ENCODE measurements at regions not wholly inside any gene's neighbourhood (a gene's known extent, or its start where the extent isn't known, plus 50 kb on each side); places are given as distances from the start of the nearest gene placed in this dataset.

GRCh38 chrX:124863303-124863702, 456.4 kb upstream of the TEX13C start:
- no peak for TF ChIP-seq CTCF (IDR thresholded peaks at IDR 0.05)
- no peak for TF ChIP-seq POLR2A (IDR thresholded peaks at IDR 0.05)
- 56 to 97% methylated on average over 4 to 5 of the region's 5 CpGs for WGBS, 2 donors
- H3K4me3 ChIP-seq (ENCODE audit: low read depth, poor library complexity, severe bottlenecking), result no peak overlapping the region
- no peak for DNase-seq (ENCODE audit: low spot score in 2 of 2)
- intact Hi-C loops (cut with DNase I; ENCODE audit: low total_unique reads), result no loop called here

- intact Hi-C loops (cut with DNase I; ENCODE audit: low total_unique reads), result no loop called here
- WGBS, 2 donors, result 42 to 80% methylated on average over 1 of the region's 1 CpG
- DNase-seq (ENCODE audit: low spot score in 2 of 2), result no peak
- no peak overlapping the region for H3K4me3 ChIP-seq (ENCODE audit: low read depth, poor library complexity, severe bottlenecking)
- TF ChIP-seq CTCF (IDR thresholded peaks at IDR 0.05) (no peak), POLR2A (IDR thresholded peaks at IDR 0.05) (no peak)
Observed at GRCh38 chrX:124887572-124887971, 432.1 kb upstream of the TEX13C start.

- no peak for TF ChIP-seq CTCF (IDR thresholded peaks at IDR 0.05)
- TF ChIP-seq POLR2A (IDR thresholded peaks at IDR 0.05), result no peak
- H3K4me3 ChIP-seq (ENCODE audit: low read depth, poor library complexity, severe bottlenecking), result no peak overlapping the region
- intact Hi-C loops (cut with DNase I; ENCODE audit: low total_unique reads), result no loop called here
- DNase-seq (ENCODE audit: low spot score in 2 of 2), result no peak
- 75 to 86% methylated on average over 4 of the region's 4 CpGs for WGBS, 2 donors
Observed at GRCh38 chrX:124895947-124896346, 423.7 kb upstream of the TEX13C start.

- H3K4me3 ChIP-seq (ENCODE audit: low read depth, poor library complexity, severe bottlenecking), result no peak overlapping the region
- intact Hi-C loops (cut with DNase I; ENCODE audit: low total_unique reads), result no loop called here
- no peak for TF ChIP-seq POLR2A (IDR thresholded peaks at IDR 0.05)
- no peak for TF ChIP-seq CTCF (IDR thresholded peaks at IDR 0.05)
- WGBS, 2 donors, result 70 to 87% methylated on average over 2 of the region's 2 CpGs
- no peak for DNase-seq (ENCODE audit: low spot score in 2 of 2)
Observed at GRCh38 chrX:124902953-124903352, 416.7 kb upstream of the TEX13C start.

GRCh38 chrX:124910611-124911010, 409.1 kb upstream of the TEX13C start:
- TF ChIP-seq CTCF (IDR thresholded peaks at IDR 0.05), result no peak
- no peak overlapping the region for H3K4me3 ChIP-seq (ENCODE audit: low read depth, poor library complexity, severe bottlenecking)
- WGBS, 2 donors, result 75 to 92% methylated on average over 4 of the region's 4 CpGs
- DNase-seq (ENCODE audit: low spot score in 2 of 2), result no peak
- intact Hi-C loops (cut with DNase I; ENCODE audit: low total_unique reads), result no loop called here

- H3K4me3 ChIP-seq (ENCODE audit: low read depth, poor library complexity, severe bottlenecking), result no peak overlapping the region
- intact Hi-C loops (cut with DNase I; ENCODE audit: low total_unique reads), result no loop called here
- DNase-seq (ENCODE audit: low spot score in 2 of 2), result no peak
- TF ChIP-seq CTCF (IDR thresholded peaks at IDR 0.05) (no peak), POLR2A (IDR thresholded peaks at IDR 0.05) (no peak)
- 76 to 87% methylated on average over 2 of the region's 2 CpGs for WGBS, 2 donors
Observed at GRCh38 chrX:124917011-124917410, 402.7 kb upstream of the TEX13C start.
